BLaER1 treated with 17β-estradiol and CSF1 and Interleukin-3, amounts not matched to agents 10 nM and 100 nM (cell line): ENCODE measurements at regions not wholly inside any gene's neighbourhood (a gene's known extent, or its start where the extent isn't known, plus 50 kb on each side); places are given as distances from the start of the nearest gene placed in this dataset.

Source experiments
- H3K27ac ChIP-seq, 11 experiments: shearing (Covaris generic); formaldehyde crosslinking; 2 replicates each; pipeline ENCODE4 v1.8.1; 2022
- H3K27me3 ChIP-seq, 11 experiments: shearing (Covaris generic); formaldehyde crosslinking; 2 replicates each; pipeline ENCODE4 v1.8.1; 2022
- H3K36me3 ChIP-seq, 11 experiments: shearing (Covaris generic); formaldehyde crosslinking; 2 replicates each; pipeline ENCODE4 v1.8.1; 2022
- H3K4me1 ChIP-seq, 10 experiments: shearing (Covaris generic); formaldehyde crosslinking; 2 replicates each; pipeline ENCODE4 v1.8.1; 2022
- H3K4me2 ChIP-seq, 11 experiments: shearing (Covaris generic); formaldehyde crosslinking; 2 replicates each; pipeline ENCODE4 v1.8.1; 2022
- H3K4me3 ChIP-seq, 10 experiments: shearing (Covaris generic); formaldehyde crosslinking; 2 replicates each; pipeline ENCODE4 v1.8.1; 2022
- H3K9ac ChIP-seq, 11 experiments: shearing (Covaris generic); formaldehyde crosslinking; 2 replicates each; pipeline ENCODE4 v1.8.1; 2022
- H3K9me3 ChIP-seq, 11 experiments: shearing (Covaris generic); formaldehyde crosslinking; replicated peaks in 1 of 11; 2 replicates each; pipeline ENCODE4 v1.8.1; 2022
- H4K20me1 ChIP-seq, 11 experiments: shearing (Covaris generic); formaldehyde crosslinking; 2 replicates each; pipeline ENCODE4 v1.8.1; 2022
- Cebpa-rat ChIP-seq, 11 experiments: shearing (Covaris generic); IDR thresholded peaks; 2 replicates each; pipeline ENCODE4 v1.8.1; 2022

GRCh38 chr14:35220027-35220676 is 72.0 kb upstream of the PSMA6 start:
- Histone ChIP-seq H3K9me3 (no peaks in the 10 kb centered on the region), H3K4me1 (peaks cover 0 to 11% (median 4%) of the 10 kb centered on the region in 10 experiments; a peak in 8 of 20 replicates), H3K36me3 (peaks cover 8 to 39% (median 18%) of the 10 kb centered on the region in 11 experiments; a peak in 19 of 22 replicates), H3K4me3 (no peak overlapping the region), H3K4me2 (no peak overlapping the region), H4K20me1 (no peaks in the 10 kb centered on the region), H3K27me3 (no peaks in the 10 kb centered on the region), H3K9ac (no peak overlapping the region), H3K27ac (no peak overlapping the region)
- no peak for TF ChIP-seq Cebpa-rat (IDR thresholded peaks at IDR 0.05)

- no peak overlapping the region for H3K9ac ChIP-seq
- H3K9me3 ChIP-seq: no peaks in the 10 kb centered on the region
- H3K27me3 ChIP-seq: no peaks in the 10 kb centered on the region
- H3K4me2 ChIP-seq: 0 out of 22 replicates have a peak overlapping the region, but pooled peaks of 2 of the 11 experiments have one; percentile 9 to 20
- H4K20me1 ChIP-seq: no peaks in the 10 kb centered on the region
- H3K4me3 ChIP-seq: no peak overlapping the region
- peaks cover 0 to 11% (median 4%) of the 10 kb centered on the region in 10 experiments; a peak in 8 of 20 replicates for H3K4me1 ChIP-seq
- TF ChIP-seq Cebpa-rat (IDR thresholded peaks at IDR 0.05): no peak
- no peak overlapping the region for H3K27ac ChIP-seq
- H3K36me3 ChIP-seq: peaks cover 8 to 46% (median 18%) of the 10 kb centered on the region in 11 experiments; a peak in 19 of 22 replicates
Observed at GRCh38 chr14:35220920-35221319, 71.3 kb upstream of the PSMA6 start.

- Histone ChIP-seq H3K36me3 (peaks cover 8 to 50% (median 18%) of the 10 kb centered on the region in 11 experiments; a peak in 19 of 22 replicates), H3K27me3 (no peaks in the 10 kb centered on the region), H3K4me3 (no peak overlapping the region), H3K9ac (no peak overlapping the region), H3K4me2 (peak overlapping the region in 2 of 11 experiments; percentile 9 to 43; a peak in 2 of 22 replicates), H3K9me3 (no peaks in the 10 kb centered on the region), H3K27ac (no peak overlapping the region), H3K4me1 (peaks cover 0 to 11% (median 4%) of the 10 kb centered on the region in 10 experiments; a peak in 8 of 20 replicates), H4K20me1 (no peaks in the 10 kb centered on the region)
- TF ChIP-seq Cebpa-rat (IDR thresholded peaks at IDR 0.05): no peak
Observed at GRCh38 chr14:35221462-35221861, 70.7 kb upstream of the PSMA6 start.

- TF ChIP-seq Cebpa-rat (IDR thresholded peaks at IDR 0.05): no peak
Observed at GRCh38 chr14:35222324-35222723, 69.9 kb upstream of the PSMA6 start.

GRCh38 chr14:35222872-35223466 is 69.2 kb upstream of the PSMA6 start:
- H3K27ac ChIP-seq: no peak overlapping the region
- no peak for TF ChIP-seq Cebpa-rat (IDR thresholded peaks at IDR 0.05)
- H3K4me2 ChIP-seq: no peak overlapping the region
- H3K9me3 ChIP-seq: no peaks in the 10 kb centered on the region
- no peak overlapping the region for H3K9ac ChIP-seq
- H4K20me1 ChIP-seq: no peaks in the 10 kb centered on the region
- no peak overlapping the region for H3K4me3 ChIP-seq
- no peaks in the 10 kb centered on the region for H3K27me3 ChIP-seq
- H3K36me3 ChIP-seq: peaks cover 8 to 57% (median 18%) of the 10 kb centered on the region in 11 experiments; a peak in 19 of 22 replicates
- H3K4me1 ChIP-seq: peaks cover 0 to 11% (median 4%) of the 10 kb centered on the region in 10 experiments; a peak in 8 of 20 replicates

More at GRCh38 chr14:35222324-35222723, 69.9 kb upstream of the PSMA6 start:
- Histone ChIP-seq H3K4me3 (no peak overlapping the region), H4K20me1 (no peaks in the 10 kb centered on the region), H3K9ac (no peak overlapping the region), H3K4me1 (peaks cover 0 to 11% (median 4%) of the 10 kb centered on the region in 10 experiments; a peak in 8 of 20 replicates), H3K27ac (no peak overlapping the region), H3K9me3 (no peaks in the 10 kb centered on the region), H3K27me3 (no peaks in the 10 kb centered on the region), H3K36me3 (peaks cover 8 to 58% (median 18%) of the 10 kb centered on the region in 11 experiments; a peak in 19 of 22 replicates), H3K4me2 (no peak overlapping the region)

GRCh38 chr14:35223927-35224326 is 68.3 kb upstream of the PSMA6 start:
- H3K9ac ChIP-seq: no peak overlapping the region
- TF ChIP-seq Cebpa-rat (IDR thresholded peaks at IDR 0.05): no peak
- H3K27me3 ChIP-seq: no peaks in the 10 kb centered on the region
- H3K9me3 ChIP-seq: no peaks in the 10 kb centered on the region
- H3K4me2 ChIP-seq: no peak overlapping the region
- peaks cover 0 to 11% (median 4%) of the 10 kb centered on the region in 10 experiments; a peak in 8 of 20 replicates for H3K4me1 ChIP-seq
- H4K20me1 ChIP-seq: no peaks in the 10 kb centered on the region; a peak in 1 of 22 replicates
- no peak overlapping the region for H3K4me3 ChIP-seq
- no peak overlapping the region for H3K27ac ChIP-seq
- H3K36me3 ChIP-seq: peaks cover 6 to 49% (median 8%) of the 10 kb centered on the region in 11 experiments; a peak in 19 of 22 replicates

GRCh38 chr14:35224615-35225014 is 67.6 kb upstream of the PSMA6 start:
- Histone ChIP-seq H4K20me1 (no peaks in the 10 kb centered on the region; a peak in 1 of 22 replicates), H3K36me3 (peaks cover 0 to 44% (median 3%) of the 10 kb centered on the region in 11 experiments; a peak in 11 of 22 replicates), H3K27ac (no peak overlapping the region), H3K4me2 (no peak overlapping the region), H3K9me3 (no peaks in the 10 kb centered on the region), H3K4me1 (peaks cover under 1 to 12% (median 6%) of the 10 kb centered on the region in 10 experiments; a peak in 19 of 20 replicates), H3K9ac (no peak overlapping the region), H3K4me3 (no peak overlapping the region), H3K27me3 (no peaks in the 10 kb centered on the region)
- TF ChIP-seq Cebpa-rat (IDR thresholded peaks at IDR 0.05): no peak

GRCh38 chr14:35229084-35229791 is 62.9 kb upstream of the PSMA6 start:
- Histone ChIP-seq H3K27ac (peak overlapping the region in 1 of 11 experiments; percentile 34; a peak in 1 of 22 replicates), H3K4me1 (peaks cover 19 to 50% (median 40%) of the 10 kb centered on the region in 10 experiments), H3K9ac (no peak overlapping the region), H4K20me1 (no peaks in the 10 kb centered on the region; a peak in 2 of 22 replicates), H3K4me3 (no peak overlapping the region), H3K4me2 (peak overlapping the region in 6 of 11 experiments; percentile 1 to 78 (median 34); a peak in 7 of 22 replicates), H3K9me3 (no peaks in the 10 kb centered on the region), H3K27me3 (no peaks in the 10 kb centered on the region), H3K36me3 (peaks cover 0 to 19% (median 0%) of the 10 kb centered on the region in 11 experiments; a peak in 2 of 22 replicates)
- no peak for TF ChIP-seq Cebpa-rat (IDR thresholded peaks at IDR 0.05)
